ENCODE measurements at regions not wholly inside any gene's neighbourhood (a gene's known extent, or its start where the extent isn't known, plus 50 kb on each side); places are given as distances from the start of the nearest gene placed in this dataset.

GRCh38 chr1:209421186-209421585 is 162.3 kb upstream of the CAMK1G start:
- Histone ChIP-seq H3F3A (ENCODE audit: insufficient read depth) (no peaks in the 10 kb centered on the region), H3K9me3 (ENCODE audit: insufficient read depth, low read length) (no peaks in the 10 kb centered on the region), H3K36me3 (ENCODE audit: low read length) (no peaks in the 10 kb centered on the region), H3K4me3 (ENCODE audit: insufficient read depth, low read length, poor library complexity, severe bottlenecking) (no peak overlapping the region), H3K9me2 (replicated peaks; ENCODE audit: insufficient read depth, low read length) (no peaks in the 10 kb centered on the region), H3K9ac (ENCODE audit: low read length) (no peak overlapping the region), H3K27ac (ENCODE audit: low read depth, low read length) (no peak overlapping the region), H3K27me3 (ENCODE audit: low read length) (no peaks in the 10 kb centered on the region), H3K4me2 (ENCODE audit: low read depth, low read length, poor library complexity, severe bottlenecking) (no peak overlapping the region), H3K79me2 (ENCODE audit: insufficient read depth, low read length) (no peaks in the 10 kb centered on the region), H4K20me1 (ENCODE audit: low read depth, low read length) (no peaks in the 10 kb centered on the region), H2AFZ (ENCODE audit: low read depth, low read length, severe bottlenecking) (no peak overlapping the region)
- TF ChIP-seq EZH2phosphoT487 (conservative IDR thresholded peaks at IDR 0.05; ENCODE audit: low read length) (no peak), CTCF (IDR thresholded peaks at IDR 0.05; ENCODE audit: insufficient read depth, low read length, poor library complexity, severe bottlenecking) (no peak)

- no peaks in the 10 kb centered on the region for H3K9me3 ChIP-seq (ENCODE audit: insufficient read depth, low read length)
- H3K27me3 ChIP-seq (ENCODE audit: low read length), result no peaks in the 10 kb centered on the region
- H3K79me2 ChIP-seq (ENCODE audit: insufficient read depth, low read length), result no peaks in the 10 kb centered on the region
- H3K9me2 ChIP-seq (replicated peaks; ENCODE audit: insufficient read depth, low read length), result no peaks in the 10 kb centered on the region
- H3F3A ChIP-seq (ENCODE audit: insufficient read depth), result no peaks in the 10 kb centered on the region
- TF ChIP-seq CTCF (IDR thresholded peaks at IDR 0.05; ENCODE audit: insufficient read depth, low read length, poor library complexity, severe bottlenecking), result no peak
- no peak for TF ChIP-seq EZH2phosphoT487 (conservative IDR thresholded peaks at IDR 0.05; ENCODE audit: low read length)
- no peak overlapping the region for H2AFZ ChIP-seq (ENCODE audit: low read depth, low read length, severe bottlenecking)
- H3K27ac ChIP-seq (ENCODE audit: low read depth, low read length), result no peak overlapping the region
- no peaks in the 10 kb centered on the region for H4K20me1 ChIP-seq (ENCODE audit: low read depth, low read length)
- no peaks in the 10 kb centered on the region for H3K36me3 ChIP-seq (ENCODE audit: low read length)
- no peak overlapping the region for H3K4me2 ChIP-seq (ENCODE audit: low read depth, low read length, poor library complexity, severe bottlenecking)
- H3K4me3 ChIP-seq (ENCODE audit: insufficient read depth, low read length, poor library complexity, severe bottlenecking), result no peak overlapping the region
- H3K9ac ChIP-seq (ENCODE audit: low read length), result no peak overlapping the region
Observed at GRCh38 chr1:209421978-209422680, 161.4 kb upstream of the CAMK1G start.

DNA sequence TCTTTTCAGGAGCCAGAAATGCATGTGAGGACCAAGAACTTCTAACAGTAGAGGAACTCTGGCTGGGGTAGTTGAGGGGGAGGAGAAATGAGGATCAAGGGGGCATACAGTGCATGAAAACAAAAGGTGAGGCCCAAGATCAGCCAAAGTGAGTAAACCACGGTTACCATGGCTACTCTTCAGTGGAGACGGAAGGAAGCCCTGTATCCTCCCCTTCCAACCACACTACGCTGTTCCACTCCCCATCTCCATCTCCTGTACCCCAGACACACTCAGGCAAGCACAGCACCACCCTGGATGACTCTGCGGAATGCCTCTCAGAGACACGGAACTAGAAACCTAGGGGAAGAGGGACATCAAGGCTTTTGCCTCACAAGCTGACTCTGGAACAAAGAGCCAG is 157.6 kb upstream of the CAMK1G start:
- Histone ChIP-seq H3K79me2 (ENCODE audit: insufficient read depth, low read length) (no peaks in the 10 kb centered on the region), H3F3A (ENCODE audit: insufficient read depth) (no peaks in the 10 kb centered on the region), H2AFZ (ENCODE audit: low read depth, low read length, severe bottlenecking) (no peak overlapping the region), H3K36me3 (ENCODE audit: low read length) (no peaks in the 10 kb centered on the region), H3K27ac (ENCODE audit: low read depth, low read length) (no peak overlapping the region), H3K4me2 (ENCODE audit: low read depth, low read length, poor library complexity, severe bottlenecking) (no peak overlapping the region), H3K9ac (ENCODE audit: low read length) (no peak overlapping the region), H3K9me2 (replicated peaks; ENCODE audit: insufficient read depth, low read length) (no peaks in the 10 kb centered on the region), H3K27me3 (ENCODE audit: low read length) (no peaks in the 10 kb centered on the region), H3K4me3 (ENCODE audit: insufficient read depth, low read length, poor library complexity, severe bottlenecking) (no peak overlapping the region), H4K20me1 (ENCODE audit: low read depth, low read length) (no peaks in the 10 kb centered on the region), H3K9me3 (ENCODE audit: insufficient read depth, low read length) (no peaks in the 10 kb centered on the region)
- TF ChIP-seq EZH2phosphoT487 (conservative IDR thresholded peaks at IDR 0.05; ENCODE audit: low read length) (no peak), CTCF (IDR thresholded peaks at IDR 0.05; ENCODE audit: insufficient read depth, low read length, poor library complexity, severe bottlenecking) (no peak)

Data from SU-DHL-6 (cell line).